ENCODE measurements at regions not wholly inside any gene's neighbourhood (a gene's known extent, or its start where the extent isn't known, plus 50 kb on each side); places are given as distances from the start of the nearest gene placed in this dataset.

GRCh38 chr16:73361061-73361460 is 313.1 kb upstream of the ZFHX3 start:
- H3K4me3 ChIP-seq (ENCODE audit: low read depth, low read length) = no peak overlapping the region
- no peak for TF ChIP-seq CTCF (IDR thresholded peaks at IDR 0.05; ENCODE audit: low read depth, low read length)

DNA sequence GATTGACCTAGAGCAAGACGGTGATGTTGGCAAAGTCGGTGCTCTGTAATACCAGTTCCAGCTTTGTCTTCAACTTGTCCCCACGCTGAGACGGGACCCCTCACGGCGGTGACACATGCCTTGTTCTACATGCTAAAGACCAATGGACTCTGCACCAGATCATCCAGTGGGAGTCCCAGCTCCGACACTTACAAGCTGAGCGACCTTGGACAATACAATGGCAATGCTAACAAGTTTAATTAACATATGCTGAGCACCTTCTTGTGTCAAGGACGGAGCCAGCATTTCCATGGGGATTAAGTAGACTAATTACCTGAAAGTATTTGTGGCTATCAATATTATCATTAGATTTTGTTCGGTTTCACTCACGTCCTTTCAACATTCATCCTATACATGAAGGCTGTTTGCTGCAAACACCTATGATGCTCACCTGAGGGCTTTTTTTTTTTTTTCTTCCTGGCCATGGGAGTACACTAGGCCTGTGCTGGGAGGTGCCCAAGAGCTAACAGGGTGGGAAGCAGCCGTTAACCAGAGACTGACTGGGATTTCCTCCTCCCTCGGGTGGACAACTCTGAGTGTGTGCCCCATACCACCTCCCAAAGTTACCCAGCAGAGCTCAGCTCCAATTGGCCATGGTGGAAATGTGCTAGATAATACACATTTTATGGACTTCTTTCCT is 308.6 kb upstream of the ZFHX3 start:
- H3K4me3 ChIP-seq (ENCODE audit: low read depth, low read length) = no peak overlapping the region
- no peak for TF ChIP-seq CTCF (IDR thresholded peaks at IDR 0.05; ENCODE audit: low read depth, low read length)

GRCh38 chr16:73355981-73356380 is 308.1 kb upstream of the ZFHX3 start:
- no peak for TF ChIP-seq CTCF (IDR thresholded peaks at IDR 0.05; ENCODE audit: low read depth, low read length)
- no peak overlapping the region for H3K4me3 ChIP-seq (ENCODE audit: low read depth, low read length)

DNA sequence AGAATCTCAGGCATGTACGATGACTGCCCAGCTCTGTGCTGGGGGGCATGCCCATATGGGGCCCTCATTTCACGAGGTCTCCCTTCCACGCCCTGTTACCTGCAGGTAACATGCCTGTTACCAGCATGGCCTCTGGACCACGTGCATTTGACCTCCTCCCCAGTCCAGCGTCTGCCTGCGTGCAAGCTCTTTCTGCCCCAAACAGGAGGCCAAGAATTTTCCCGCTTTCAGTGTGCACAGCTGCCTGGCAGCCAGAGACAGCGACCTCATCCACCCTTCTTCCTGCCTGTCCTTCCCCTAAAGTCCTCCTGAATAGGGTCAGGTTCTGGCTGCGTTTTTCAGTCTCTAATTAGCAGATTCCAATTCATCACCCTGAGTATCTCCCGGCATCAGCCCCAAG is 306.5 kb upstream of the ZFHX3 start:
- no peak overlapping the region for H3K4me3 ChIP-seq (ENCODE audit: low read depth, low read length)
- TF ChIP-seq CTCF (IDR thresholded peaks at IDR 0.05; ENCODE audit: low read depth, low read length) = no peak

DNA sequence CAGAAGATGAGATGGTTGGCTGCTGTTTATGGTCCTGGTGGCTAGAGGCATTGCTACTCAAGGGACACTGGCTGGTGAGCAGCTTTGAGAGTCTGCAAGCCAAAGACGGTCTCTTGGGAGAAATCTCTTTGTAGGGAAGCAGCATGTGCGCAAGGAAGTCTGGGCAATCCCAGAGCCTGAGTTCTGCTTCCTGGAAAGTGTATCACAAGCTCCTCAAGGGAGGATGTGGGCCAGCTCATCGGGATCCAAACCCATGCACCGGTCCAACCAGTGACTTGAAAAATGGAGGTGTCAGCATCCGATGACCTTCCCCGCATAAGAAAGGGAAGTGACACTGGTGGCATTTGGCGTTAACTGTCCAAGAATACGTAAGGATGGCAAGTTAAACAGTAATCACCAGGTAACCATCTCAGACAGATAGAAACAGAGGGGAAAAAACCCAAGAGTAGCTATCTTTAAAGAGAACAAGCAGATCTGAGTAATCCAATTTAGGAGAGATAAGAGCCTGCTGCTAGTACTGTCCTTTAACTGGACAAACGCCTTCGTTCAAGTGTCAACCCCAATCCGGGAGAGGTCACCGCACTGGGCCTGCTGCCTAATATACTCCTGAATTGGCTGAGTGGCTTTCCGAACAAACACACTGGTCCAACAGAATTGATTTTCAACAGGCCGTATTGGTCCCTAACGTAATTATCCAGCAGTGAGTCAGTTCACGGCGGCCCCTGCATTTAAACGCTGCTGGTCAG is 303.0 kb upstream of the ZFHX3 start:
- TF ChIP-seq CTCF (IDR thresholded peaks at IDR 0.05; ENCODE audit: low read depth, low read length) = no peak

GRCh38 chr16:73347500-73348375 is 299.8 kb upstream of the ZFHX3 start:
- no peak for TF ChIP-seq CTCF (IDR thresholded peaks at IDR 0.05; ENCODE audit: low read depth, low read length)
- H3K4me3 ChIP-seq (ENCODE audit: low read depth, low read length) = no peak overlapping the region

More for the DNA sequence above, 303.0 kb upstream of the ZFHX3 start:
- H3K4me3 ChIP-seq (ENCODE audit: low read depth, low read length) = no peak overlapping the region

Data from WI38 (cell line).